ENCODE measurements at regions not wholly inside any gene's neighbourhood (a gene's known extent, or its start where the extent isn't known, plus 50 kb on each side); places are given as distances from the start of the nearest gene placed in this dataset.

DNA sequence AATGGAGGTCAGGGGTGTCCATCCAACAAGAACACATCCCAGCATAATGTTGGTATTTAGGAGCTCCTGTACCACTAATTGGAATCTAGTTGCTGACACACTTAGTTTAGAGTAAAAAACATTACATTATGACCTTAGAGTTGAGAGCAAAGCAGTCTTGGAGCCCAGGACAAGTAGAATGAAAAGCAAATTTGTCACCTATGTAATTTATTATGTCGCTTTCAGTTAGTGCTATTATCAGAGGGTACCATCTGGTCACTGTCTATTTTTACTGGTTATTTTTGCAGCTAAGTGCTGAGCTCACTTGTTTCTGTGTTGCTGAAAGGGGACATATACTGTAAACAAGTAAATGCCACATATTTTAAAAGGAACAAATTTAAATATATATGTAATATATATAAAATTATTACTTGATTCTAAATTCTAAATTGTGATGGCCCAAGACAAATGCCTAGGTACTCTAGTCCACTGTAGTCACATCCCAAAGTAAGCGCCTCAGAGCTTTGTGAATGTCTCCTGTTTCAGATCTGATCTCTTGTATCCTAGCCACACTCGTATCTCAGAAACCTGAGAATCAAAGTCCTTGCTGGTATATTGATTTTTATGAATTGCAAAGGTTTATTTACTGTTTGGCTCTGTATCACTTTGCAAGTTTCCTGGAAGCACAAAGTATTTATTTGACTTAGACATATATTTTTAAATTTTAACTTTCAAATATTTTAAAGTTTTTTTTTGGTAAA is 148.6 kb upstream of the MAN1A1 start (continued):
- TF ChIP-seq, protein P1, sequence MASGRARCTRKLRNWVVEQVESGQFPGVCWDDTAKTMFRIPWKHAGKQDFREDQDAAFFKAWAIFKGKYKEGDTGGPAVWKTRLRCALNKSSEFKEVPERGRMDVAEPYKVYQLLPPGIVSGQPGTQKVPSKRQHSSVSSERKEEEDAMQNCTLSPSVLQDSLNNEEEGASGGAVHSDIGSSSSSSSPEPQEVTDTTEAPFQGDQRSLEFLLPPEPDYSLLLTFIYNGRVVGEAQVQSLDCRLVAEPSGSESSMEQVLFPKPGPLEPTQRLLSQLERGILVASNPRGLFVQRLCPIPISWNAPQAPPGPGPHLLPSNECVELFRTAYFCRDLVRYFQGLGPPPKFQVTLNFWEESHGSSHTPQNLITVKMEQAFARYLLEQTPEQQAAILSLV (tag; IDR thresholded peaks at IDR 0.05): no peak
- TF ChIP-seq SRSF9 (IDR thresholded peaks at IDR 0.05; ENCODE audit: borderline replicate concordance, low read depth, low read length) (no peak), ZFP1 (CRISPR knock-in tag; IDR thresholded peaks at IDR 0.05) (no peak), ZNF143 (CRISPR knock-in tag; IDR thresholded peaks at IDR 0.05) (no peak), ZNF274 (IDR thresholded peaks at IDR 0.05; ENCODE audit: borderline replicate concordance, low read depth, low read length) (no peak), ARID4B (CRISPR knock-in tag; IDR thresholded peaks at IDR 0.05) (no peak), TBL1XR1 (IDR thresholded peaks at IDR 0.05; ENCODE audit: low read length in 2 of 2) (no peak), ETV6 (IDR thresholded peaks at IDR 0.05; ENCODE audit: borderline replicate concordance in 1 of 2, low read depth in 2 of 2, low read length in 1 of 2) (no peak), ETV6 (CRISPR knock-in tag; IDR thresholded peaks at IDR 0.05; ENCODE audit: borderline replicate concordance) (no peak), SRSF3 (IDR thresholded peaks at IDR 0.05; ENCODE audit: insufficient read depth, low read length) (no peak), ZFX (CRISPR knock-in tag; IDR thresholded peaks at IDR 0.05) (no peak), L3MBTL2 (IDR thresholded peaks at IDR 0.05) (no peak), ZNF431 (CRISPR knock-in tag; IDR thresholded peaks at IDR 0.05) (no peak)
